Neutrophil (primary cell): ENCODE measurements at regions not wholly inside any gene's neighbourhood (a gene's known extent, or its start where the extent isn't known, plus 50 kb on each side); places are given as distances from the start of the nearest gene placed in this dataset.
"Not testable (repeated sequence)": the region's sequence is repeated elsewhere in the genome, so short reads cannot be mapped to it uniquely, and the experiment has no call there.

Source experiments
- H3K27ac ChIP-seq: fragments of 200-600 bp; sonication (generic); 2 replicates; pipeline ENCODE4 v1.5.1; 2016; ENCODE audit warnings: mild to moderate bottlenecking, moderate library complexity
- H3K27me3 ChIP-seq: fragments of 200-600 bp; sonication (generic); 2 replicates; pipeline ENCODE4 v1.6.0; 2016; ENCODE audit warnings: mild to moderate bottlenecking
- H3K36me3 ChIP-seq: fragments of 200-600 bp; sonication (generic); 2 replicates; pipeline ENCODE4 v1.5.1; 2017
- H3K4me1 ChIP-seq, 2 experiments: fragments of 200-600 bp in 1 of 2; sonication (generic) in 1 of 2; 1 replicate in 1 of 2; 2 replicates in 1 of 2; pipeline versions ENCODE4 v1.5.1 to v1.6.1; 2013 to 2016; ENCODE audit warnings: low read depth in 1 of 2, low read length in 1 of 2, mild to moderate bottlenecking in 1 of 2, moderate library complexity in 1 of 2; ENCODE audit not compliant: control insufficient read depth in 1 of 2, insufficient read depth in 1 of 2
- H3K4me3 ChIP-seq, 2 experiments: fragments of 200-600 bp in 1 of 2; sonication (generic) in 1 of 2; 1 replicate in 1 of 2; 2 replicates in 1 of 2; pipeline ENCODE4 v1.5.1; 2013 to 2016; ENCODE audit warnings: low read depth in 1 of 2, low read length in 1 of 2, mild to moderate bottlenecking in 1 of 2, moderate library complexity in 1 of 2
- H3K9me3 ChIP-seq: fragments of 200-600 bp; sonication (generic); 2 replicates; pipeline ENCODE4 v1.5.1; 2016
- CTCF ChIP-seq: fragments of 200-600 bp; sonication (generic); IDR thresholded peaks from 2 replicates; pipeline ENCODE4 v1.5.1; 2016; ENCODE audit warnings: antibody characterized with exemption

- Histone ChIP-seq H3K4me3 (no peak overlapping the region), H3K4me1 (no peaks in the 10 kb centered on the region), H3K36me3 (no peaks in the 10 kb centered on the region), H3K27me3 (no peaks in the 10 kb centered on the region), H3K9me3 (no peaks in the 10 kb centered on the region), H3K27ac (no peak overlapping the region)
- no peak for TF ChIP-seq CTCF
Observed at GRCh38 chr6:978937-979685, 286.2 kb upstream of the EXOC2 start.

GRCh38 chr6:977226-977625 is 284.3 kb upstream of the EXOC2 start:
- not testable (repeated sequence) for H3K4me1 ChIP-seq, H3K27ac ChIP-seq, H3K36me3 ChIP-seq, H3K4me3 ChIP-seq, H3K27me3 ChIP-seq, H3K9me3 ChIP-seq

- no peaks in the 10 kb centered on the region for H3K9me3 ChIP-seq
- H3K27me3 ChIP-seq: no peaks in the 10 kb centered on the region
- H3K36me3 ChIP-seq: no peaks in the 10 kb centered on the region
- no peak for TF ChIP-seq CTCF
- no peak overlapping the region for H3K27ac ChIP-seq
- H3K4me3 ChIP-seq: no peak overlapping the region
- no peaks in the 10 kb centered on the region for H3K4me1 ChIP-seq
Observed at GRCh38 chr6:971981-972640, 279.2 kb upstream of the EXOC2 start.

GRCh38 chr6:968791-969190 is 275.9 kb upstream of the EXOC2 start:
- Histone ChIP-seq H3K4me1 (no peaks in the 10 kb centered on the region), H3K36me3 (no peaks in the 10 kb centered on the region)
- TF ChIP-seq CTCF: no peak

GRCh38 chr6:967701-968100 is 274.8 kb upstream of the EXOC2 start:
- H3K27ac ChIP-seq: no peak overlapping the region
- H3K9me3 ChIP-seq: no peaks in the 10 kb centered on the region

More at GRCh38 chr6:968791-969190, 275.9 kb upstream of the EXOC2 start:
- Histone ChIP-seq H3K9me3 (no peaks in the 10 kb centered on the region), H3K27me3 (no peaks in the 10 kb centered on the region), H3K4me3 (no peak overlapping the region), H3K27ac (no peak overlapping the region)

More at GRCh38 chr6:967701-968100, 274.8 kb upstream of the EXOC2 start:
- Histone ChIP-seq H3K27me3 (no peaks in the 10 kb centered on the region), H3K36me3 (no peaks in the 10 kb centered on the region), H3K4me3 (no peak overlapping the region), H3K4me1 (no peaks in the 10 kb centered on the region)
- TF ChIP-seq CTCF: no peak
